ENCODE measurements at regions not wholly inside any gene's neighbourhood (a gene's known extent, or its start where the extent isn't known, plus 50 kb on each side); places are given as distances from the start of the nearest gene placed in this dataset.

GRCh38 chr3:63060412-63060811 lies 185.2 kb upstream of the CADPS start:
- Histone ChIP-seq H3K9me3 (ENCODE audit: control insufficient read depth in 1 of 2, insufficient read depth in 1 of 2, low read depth in 1 of 2, low read length in 2 of 2) (no peaks in the 10 kb centered on the region), H3K9ac (ENCODE audit: low read length) (no peak overlapping the region), H3K36me3 (ENCODE audit: control insufficient read depth in 1 of 2, insufficient read depth in 2 of 2, low read length in 2 of 2) (no peaks in the 10 kb centered on the region), H3K9me2 (ENCODE audit: insufficient read depth) (no peaks in the 10 kb centered on the region), H3K27me3 (ENCODE audit: insufficient read depth, low read length) (no peaks in the 10 kb centered on the region), H3K27ac (ENCODE audit: low read depth, low read length) (no peak overlapping the region), H3K79me2 (ENCODE audit: insufficient read depth, low read length) (no peaks in the 10 kb centered on the region), H4K20me1 (ENCODE audit: insufficient read depth) (no peaks in the 10 kb centered on the region), H3K4me3 (replicated peaks in 1 of 2; ENCODE audit: low read depth in 1 of 2, low read length in 2 of 2) (no peak overlapping the region), H2AFZ (ENCODE audit: low read depth, low read length, poor library complexity, severe bottlenecking) (no peak overlapping the region), H3K4me2 (ENCODE audit: low read length) (no peak overlapping the region), H3K4me1 (ENCODE audit: control insufficient read depth in 1 of 2, insufficient read depth in 2 of 2, low read length in 2 of 2) (no peaks in the 10 kb centered on the region)
- no peak for TF ChIP-seq EZH2phosphoT487 (IDR thresholded peaks at IDR 0.05; ENCODE audit: borderline replicate concordance)
- no peak for TF ChIP-seq MAX (IDR thresholded peaks at IDR 0.05)
- TF ChIP-seq ATF3 (IDR thresholded peaks at IDR 0.05) = no peak
- TF ChIP-seq POLR2AphosphoS5 (IDR thresholded peaks at IDR 0.05; ENCODE audit: low read depth, low read length) = no peak
- TF ChIP-seq SP1 (IDR thresholded peaks at IDR 0.05; ENCODE audit: low read depth) = no peak
- TF ChIP-seq FOSL1 (IDR thresholded peaks at IDR 0.05; ENCODE audit: low read depth) = no peak
- ATAC-seq (no peak), DNase-seq (ENCODE audit: low read depth, low spot score) (no peak)
- RAD21 ChIA-PET (ENCODE audit: low non-redundant PET in 1 of 2, low total read pairs in 2 of 2, uncharacterized antibody in 2 of 2, unreplicated experiment in 2 of 2) = no interaction called here
- CTCF ChIA-PET = no interaction called here
- no TSS peak for BruUV-seq (replicated peaks)
- intact Hi-C loops (cut with micrococcal nuclease) = no loop called here
- POLR2A ChIA-PET = no interaction called here

GRCh38 chr3:63061449-63061848 lies 186.2 kb upstream of the CADPS start:
- BruUV-seq (replicated peaks) = no TSS peak
- H3K4me1 ChIP-seq (ENCODE audit: control insufficient read depth in 1 of 2, insufficient read depth in 2 of 2, low read length in 2 of 2) = no peaks in the 10 kb centered on the region
- no peaks in the 10 kb centered on the region for H4K20me1 ChIP-seq (ENCODE audit: insufficient read depth)
- H3K27me3 ChIP-seq (ENCODE audit: insufficient read depth, low read length) = no peaks in the 10 kb centered on the region
- H3K4me3 ChIP-seq (replicated peaks in 1 of 2; ENCODE audit: low read depth in 1 of 2, low read length in 2 of 2) = no peak overlapping the region
- no peak for ATAC-seq
- POLR2A ChIA-PET = no interaction called here
- H3K36me3 ChIP-seq (ENCODE audit: control insufficient read depth in 1 of 2, insufficient read depth in 2 of 2, low read length in 2 of 2) = no peaks in the 10 kb centered on the region
- no peak overlapping the region for H3K9ac ChIP-seq (ENCODE audit: low read length)
- RAD21 ChIA-PET (ENCODE audit: low non-redundant PET in 1 of 2, low total read pairs in 2 of 2, uncharacterized antibody in 2 of 2, unreplicated experiment in 2 of 2) = no interaction called here
- no peaks in the 10 kb centered on the region for H3K79me2 ChIP-seq (ENCODE audit: insufficient read depth, low read length)
- CTCF ChIA-PET = no interaction called here
- H2AFZ ChIP-seq (ENCODE audit: low read depth, low read length, poor library complexity, severe bottlenecking) = no peak overlapping the region
- no peak overlapping the region for H3K27ac ChIP-seq (ENCODE audit: low read depth, low read length)
- H3K4me2 ChIP-seq (ENCODE audit: low read length) = no peak overlapping the region
- no peaks in the 10 kb centered on the region for H3K9me2 ChIP-seq (ENCODE audit: insufficient read depth)
- DNase-seq (ENCODE audit: low read depth, low spot score) = no peak
- intact Hi-C loops (cut with micrococcal nuclease) = no loop called here
- TF ChIP-seq POLR2A (IDR thresholded peaks at IDR 0.05; ENCODE audit: borderline replicate concordance, extremely low read depth, insufficient read depth, insufficient read length) (no peak), RAD21 (IDR thresholded peaks at IDR 0.05; ENCODE audit: low read depth) (no peak), CEBPB (IDR thresholded peaks at IDR 0.05; ENCODE audit: low read depth) (no peak), SRF (IDR thresholded peaks at IDR 0.05; ENCODE audit: low read depth) (no peak), CBX3 (IDR thresholded peaks at IDR 0.05; ENCODE audit: low read depth) (no peak), TCF7L2 (IDR thresholded peaks at IDR 0.05; ENCODE audit: borderline replicate concordance, extremely low read depth, insufficient read depth, insufficient read length) (no peak), POLR2AphosphoS5 (IDR thresholded peaks at IDR 0.05; ENCODE audit: low read depth, low read length) (no peak), ZFX (IDR thresholded peaks at IDR 0.05) (no peak), ATF3 (IDR thresholded peaks at IDR 0.05) (no peak), YY1 (IDR thresholded peaks at IDR 0.05; ENCODE audit: extremely low read depth, insufficient replicate concordance, low read depth, low read length) (no peak), EZH2phosphoT487 (IDR thresholded peaks at IDR 0.05; ENCODE audit: borderline replicate concordance) (no peak)
- H3K9me3 ChIP-seq (ENCODE audit: control insufficient read depth in 1 of 2, insufficient read depth in 1 of 2, low read depth in 1 of 2, low read length in 2 of 2) = no peaks in the 10 kb centered on the region
